ENCODE measurements at regions not wholly inside any gene's neighbourhood (a gene's known extent, or its start where the extent isn't known, plus 50 kb on each side); places are given as distances from the start of the nearest gene placed in this dataset.

- TF ChIP-seq POLR2A (IDR thresholded peaks at IDR 0.05) = no peak
- no peak for TF ChIP-seq CTCF (IDR thresholded peaks at IDR 0.05)
- no peak for TF ChIP-seq EP300 (IDR thresholded peaks at IDR 0.05)
Measured at GRCh38 chr5:119948162-119948561, 318.8 kb downstream of the FAM170A start.
